ENCODE measurements at regions not wholly inside any gene's neighbourhood (a gene's known extent, or its start where the extent isn't known, plus 50 kb on each side); places are given as distances from the start of the nearest gene placed in this dataset.

DNA sequence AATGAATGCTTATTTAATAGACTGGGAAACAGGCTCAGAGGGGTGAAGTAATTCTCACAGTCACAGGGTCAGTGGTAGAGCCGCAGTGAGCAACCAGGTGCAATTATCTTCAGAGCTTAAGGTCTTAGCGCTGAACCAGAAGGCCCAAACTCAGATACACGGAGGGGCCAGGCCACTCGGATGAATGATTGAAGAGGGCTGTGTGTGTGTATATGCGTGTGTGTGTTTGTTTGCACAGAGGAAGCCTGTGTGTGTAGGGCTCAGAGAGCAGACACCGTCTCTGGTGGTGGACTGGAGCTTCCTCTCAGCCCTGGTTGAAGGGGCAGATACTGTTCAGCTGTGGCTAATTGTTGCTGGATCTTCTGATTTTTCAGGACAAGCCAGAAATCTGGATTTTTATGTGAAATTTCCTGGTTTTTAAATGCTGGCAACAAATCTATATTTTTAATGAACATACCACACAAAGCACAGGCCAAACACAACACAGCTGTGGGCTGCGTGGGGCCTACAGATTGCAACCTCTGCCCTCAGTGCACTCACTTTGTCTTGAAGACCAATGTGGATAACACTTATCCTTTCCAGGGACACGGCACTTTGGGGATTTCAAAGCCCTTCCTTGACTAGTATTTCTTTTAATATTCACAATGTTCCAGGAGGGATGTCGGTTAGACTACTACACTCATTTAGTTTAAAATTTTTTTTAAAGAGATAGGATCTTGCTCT, 94.5 kb upstream of the NRXN3 start:
- TF ChIP-seq TAF1 (IDR thresholded peaks at IDR 0.05; ENCODE audit: borderline replicate concordance, low read depth, low read length) (no peak), POLR2AphosphoS5 (IDR thresholded peaks at IDR 0.05; ENCODE audit: low read depth, low read length) (no peak)
